ENCODE measurements at regions not wholly inside any gene's neighbourhood (a gene's known extent, or its start where the extent isn't known, plus 50 kb on each side); places are given as distances from the start of the nearest gene placed in this dataset.

DNA sequence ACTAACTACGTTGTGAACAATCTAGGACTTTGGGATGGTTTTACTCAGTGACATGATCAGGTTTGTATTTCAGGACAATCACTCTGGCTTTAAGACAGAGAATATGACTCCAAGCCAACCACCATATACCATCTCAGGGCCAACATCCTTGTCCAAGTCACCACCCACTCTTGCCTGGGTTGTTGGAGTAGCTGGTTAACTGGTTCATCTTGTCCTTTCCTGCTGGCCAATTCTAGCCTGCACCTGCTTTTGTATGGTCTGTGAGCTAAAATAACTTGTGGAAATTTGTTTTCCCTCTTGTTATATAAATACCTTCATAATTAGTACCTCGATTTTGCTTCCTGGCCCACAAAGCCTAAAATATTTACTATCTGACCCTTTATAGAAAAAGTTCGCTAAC, 306.8 kb upstream of the STT3B start:
- TF ChIP-seq, protein P1, sequence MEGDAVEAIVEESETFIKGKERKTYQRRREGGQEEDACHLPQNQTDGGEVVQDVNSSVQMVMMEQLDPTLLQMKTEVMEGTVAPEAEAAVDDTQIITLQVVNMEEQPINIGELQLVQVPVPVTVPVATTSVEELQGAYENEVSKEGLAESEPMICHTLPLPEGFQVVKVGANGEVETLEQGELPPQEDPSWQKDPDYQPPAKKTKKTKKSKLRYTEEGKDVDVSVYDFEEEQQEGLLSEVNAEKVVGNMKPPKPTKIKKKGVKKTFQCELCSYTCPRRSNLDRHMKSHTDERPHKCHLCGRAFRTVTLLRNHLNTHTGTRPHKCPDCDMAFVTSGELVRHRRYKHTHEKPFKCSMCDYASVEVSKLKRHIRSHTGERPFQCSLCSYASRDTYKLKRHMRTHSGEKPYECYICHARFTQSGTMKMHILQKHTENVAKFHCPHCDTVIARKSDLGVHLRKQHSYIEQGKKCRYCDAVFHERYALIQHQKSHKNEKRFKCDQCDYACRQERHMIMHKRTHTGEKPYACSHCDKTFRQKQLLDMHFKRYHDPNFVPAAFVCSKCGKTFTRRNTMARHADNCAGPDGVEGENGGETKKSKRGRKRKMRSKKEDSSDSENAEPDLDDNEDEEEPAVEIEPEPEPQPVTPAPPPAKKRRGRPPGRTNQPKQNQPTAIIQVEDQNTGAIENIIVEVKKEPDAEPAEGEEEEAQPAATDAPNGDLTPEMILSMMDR (conservative IDR thresholded peaks at IDR 0.05) = no peak
- TF ChIP-seq EZH2 (IDR thresholded peaks at IDR 0.05; ENCODE audit: low read depth) = no peak
